Activated naive CD4-positive, alpha-beta T cell (primary cell): ENCODE measurements at regions not wholly inside any gene's neighbourhood (a gene's known extent, or its start where the extent isn't known, plus 50 kb on each side); places are given as distances from the start of the nearest gene placed in this dataset.

Experiments
- DNase-seq, 4 experiments: peaks; one replicate each; lab custom pipeline; 2025; lab: John Stamatoyannopoulos, UW

GRCh38 chr9:129489838-129490582 is 130.9 kb downstream of the C9orf50 start:
- DNase-seq: peak in 2 of 4 experiments; percentile 14 to 48

- DNase-seq: peak in 2 of 4 experiments; percentile 59
These were observed 133.0 kb downstream of the C9orf50 start for GRCh38 chr9:129487658-129488483.

- DNase-seq: no peak
These were observed 133.9 kb downstream of the C9orf50 start for GRCh38 chr9:129486756-129487657.

GRCh38 chr9:129485145-129485774 is 135.6 kb downstream of the C9orf50 start:
- no peak for DNase-seq

DNA sequence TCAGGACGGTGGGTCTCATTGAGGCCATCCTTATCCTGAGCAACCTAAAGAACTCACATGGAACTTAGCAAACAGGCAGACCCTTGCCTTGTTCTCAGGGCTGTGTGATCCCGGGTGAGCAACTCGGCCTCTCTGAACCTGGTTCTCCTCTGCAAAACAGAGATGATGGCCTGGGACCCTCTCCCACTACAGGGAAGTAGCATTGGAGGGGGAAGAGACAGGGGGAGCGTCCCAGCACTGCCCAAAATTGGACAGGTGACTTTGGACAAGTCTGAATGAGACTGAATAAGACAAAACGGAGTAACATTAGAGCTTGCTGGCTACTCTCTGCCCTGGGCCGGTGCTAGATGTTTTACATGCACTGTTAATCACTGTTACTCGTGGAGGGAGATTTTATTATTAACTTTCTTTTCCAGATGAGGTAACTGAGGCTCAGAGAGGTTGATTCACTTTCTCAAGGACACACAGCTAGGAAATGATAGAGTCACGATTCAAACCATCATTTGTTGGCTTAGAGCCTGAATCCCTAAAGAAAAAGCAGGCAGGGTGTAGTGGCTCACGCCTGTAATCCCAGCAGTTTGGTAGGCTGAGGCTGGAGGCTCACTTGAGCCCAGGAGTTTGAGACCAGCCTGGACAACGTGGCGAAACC is 136.4 kb downstream of the C9orf50 start:
- no peak for DNase-seq

- DNase-seq: no peak
These were observed 137.2 kb downstream of the C9orf50 start for GRCh38 chr9:129483415-129484351.

DNA sequence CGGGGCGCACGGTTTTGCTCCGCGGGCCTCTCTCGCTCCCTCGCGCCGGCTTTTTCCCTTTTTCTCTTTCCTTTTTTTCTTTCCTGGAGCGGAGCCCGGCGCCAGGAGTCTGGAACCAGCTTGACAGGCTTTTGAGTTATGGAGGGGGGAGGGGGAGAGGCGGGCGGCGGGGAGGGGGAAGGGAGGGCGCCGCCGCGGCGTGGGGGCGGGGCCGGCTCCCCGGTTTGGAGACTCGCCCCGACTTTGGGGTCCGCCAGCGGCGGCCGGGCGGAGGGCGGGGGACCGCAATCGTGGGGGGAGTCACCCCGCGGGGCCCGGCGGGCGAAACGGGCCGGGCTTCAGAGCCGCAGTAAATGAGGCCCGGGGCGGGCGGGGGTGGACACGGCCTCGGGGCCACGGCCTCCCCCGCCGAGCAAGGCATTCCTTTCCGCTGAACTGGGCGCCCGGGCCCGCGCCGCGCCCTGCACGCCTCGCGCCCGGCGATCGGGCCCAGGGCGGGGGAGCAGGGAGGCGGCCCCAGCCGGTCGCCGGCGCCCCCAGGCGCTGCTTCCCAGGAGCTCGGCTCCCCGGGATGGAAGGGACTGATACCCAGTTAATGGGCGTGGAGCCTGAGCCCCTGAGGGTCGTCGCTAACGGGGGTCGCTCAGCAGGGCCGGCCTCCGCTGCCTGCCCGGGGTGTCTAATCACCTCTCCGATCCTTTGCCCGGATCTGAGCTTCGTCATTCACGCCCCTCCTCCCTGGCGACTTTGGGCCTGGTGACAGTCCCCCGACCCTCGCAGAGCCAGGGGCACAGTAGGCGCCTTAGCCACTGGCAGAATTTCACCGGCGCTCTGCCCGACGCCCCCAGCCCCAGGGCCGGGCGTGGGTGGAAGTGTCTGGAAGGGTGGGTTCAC is 138.1 kb downstream of the C9orf50 start:
- DNase-seq: peak in 1 of 4 experiments; percentile 19

- DNase-seq: no peak
These were observed 138.9 kb downstream of the C9orf50 start for GRCh38 chr9:129481810-129482511.

GRCh38 chr9:129481424-129481809 is 139.5 kb downstream of the C9orf50 start:
- DNase-seq: no peak

- DNase-seq: no peak
These were observed 140.2 kb downstream of the C9orf50 start for GRCh38 chr9:129480745-129481144.

DNA sequence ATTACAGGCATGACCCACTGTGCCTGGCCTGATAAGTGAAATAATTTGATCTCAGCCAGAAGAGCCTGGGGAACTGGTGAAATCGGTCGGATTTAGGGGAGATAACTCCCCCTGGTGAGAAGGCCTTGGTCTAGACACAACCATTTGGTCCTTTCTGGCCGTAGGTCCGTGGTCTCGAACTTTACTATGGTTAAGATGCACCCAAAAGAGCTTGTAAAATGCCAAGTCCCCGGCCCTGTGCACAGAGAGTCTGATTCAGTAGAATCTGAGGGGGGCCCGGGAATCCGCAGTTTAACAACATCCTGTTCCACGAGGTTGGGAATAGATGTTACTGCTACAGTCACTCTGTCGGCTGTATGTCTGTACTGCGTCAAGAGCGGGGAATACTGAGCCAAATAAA is 140.7 kb downstream of the C9orf50 start:
- DNase-seq: no peak

DNA sequence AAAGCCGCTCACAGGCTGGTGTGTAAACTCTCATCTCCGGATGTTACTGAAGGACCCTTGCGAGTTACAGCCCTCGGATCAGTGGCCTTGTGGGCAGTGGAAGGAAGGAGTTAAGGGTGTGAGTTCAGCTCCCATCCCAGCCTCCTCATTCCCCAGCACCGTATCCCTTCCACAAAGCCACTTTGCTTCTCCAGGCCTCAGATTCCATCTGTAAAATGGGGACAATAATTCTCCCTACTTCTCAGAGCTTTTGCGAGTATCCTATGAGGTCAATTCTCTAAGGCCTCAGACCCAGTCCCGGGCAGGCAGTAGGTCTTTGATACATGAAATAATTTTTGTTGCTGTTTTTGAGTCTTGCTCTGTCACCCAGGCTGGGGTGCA is 141.3 kb downstream of the C9orf50 start:
- DNase-seq: no peak

- DNase-seq: no peak
These were observed 141.8 kb downstream of the C9orf50 start for GRCh38 chr9:129478961-129479630.

- DNase-seq: no peak
These were observed 142.4 kb downstream of the C9orf50 start for GRCh38 chr9:129478461-129478860.

DNA sequence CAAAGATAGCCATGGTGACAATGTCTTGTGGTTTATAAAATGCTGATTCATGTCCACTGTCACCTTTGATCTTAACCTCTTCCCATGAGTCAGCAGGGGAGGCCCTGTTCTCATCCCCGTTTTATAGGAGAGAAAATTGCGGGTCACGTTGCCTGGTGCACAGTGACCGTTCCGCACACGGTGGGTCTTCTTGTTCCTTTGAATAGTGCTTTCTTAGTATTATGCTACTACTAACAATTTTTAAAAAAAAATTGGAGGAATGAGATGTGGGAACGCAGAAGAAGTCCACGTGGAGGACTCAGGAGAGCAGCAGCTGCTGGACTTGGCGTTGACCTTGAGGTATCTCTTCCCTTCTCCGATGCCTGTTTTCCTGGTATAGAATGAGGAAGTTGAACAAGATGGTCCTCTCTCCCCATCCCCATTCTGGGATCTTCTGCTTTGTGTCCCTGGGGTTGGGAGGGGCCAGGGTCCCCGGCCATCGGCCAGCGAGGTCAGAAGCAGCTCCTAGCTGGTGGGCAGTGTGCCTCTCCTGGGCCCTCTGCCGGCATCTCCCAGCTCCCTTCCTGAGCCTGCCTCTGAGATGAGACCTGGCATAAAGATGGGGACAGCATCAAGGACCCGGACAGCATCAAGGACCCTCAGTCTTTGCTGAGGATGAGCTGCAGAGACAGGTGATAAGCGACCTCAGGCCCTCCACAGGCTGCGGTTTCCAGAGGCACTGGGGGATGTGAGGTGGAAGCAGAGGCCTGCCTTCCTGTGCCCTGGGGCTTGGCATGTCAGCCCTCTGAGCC is 143.9 kb downstream of the C9orf50 start:
- DNase-seq: no peak

GRCh38 chr9:129474740-129475404 is 146.0 kb downstream of the C9orf50 start:
- no peak for DNase-seq
